Fibroblast of lung (primary cell): ENCODE measurements at regions not wholly inside any gene's neighbourhood (a gene's known extent, or its start where the extent isn't known, plus 50 kb on each side); places are given as distances from the start of the nearest gene placed in this dataset.

Source experiments
- DNase-seq, 2 donors: peaks; one replicate each; pipeline versions ENCODE4 v3.0.0 to v3.0.0-alpha.2; 2010; ENCODE audit warnings: low read depth in 2 of 2
- H2AFZ ChIP-seq: 2 replicates; pipeline ENCODE4 v1.5.1; 2012; ENCODE audit warnings: low read length, control low read depth, inconsistent platforms
- H3K27ac ChIP-seq: 2 replicates; pipeline ENCODE4 v1.5.1; 2011; ENCODE audit warnings: low read length, control low read depth; ENCODE audit not compliant: insufficient read depth
- H3K27me3 ChIP-seq: 2 replicates; pipeline ENCODE4 v1.5.1; 2011; ENCODE audit warnings: mild to moderate bottlenecking, low read length; ENCODE audit not compliant: control insufficient read depth, insufficient read depth
- H3K36me3 ChIP-seq: 2 replicates; pipeline ENCODE4 v1.5.1; 2011; ENCODE audit warnings: low read length; ENCODE audit not compliant: control insufficient read depth, insufficient read depth
- H3K4me1 ChIP-seq: 2 replicates; pipeline ENCODE4 v1.5.1; 2011; ENCODE audit warnings: low read length; ENCODE audit not compliant: control insufficient read depth, insufficient read depth; ENCODE audit errors: extremely low read depth
- H3K4me2 ChIP-seq: 2 replicates; pipeline ENCODE4 v1.5.1; 2011; ENCODE audit warnings: low read length, control low read depth; ENCODE audit not compliant: insufficient read depth; ENCODE audit errors: extremely low read depth
- H3K4me3 ChIP-seq, 4 experiments: fragments of 200-600 bp in 1 of 4; sonication (generic) in 1 of 4; replicated peaks in 1 of 4; 2 replicates each; pipeline ENCODE4 v1.5.1; 2011 to 2016; ENCODE audit warnings: low read length in 4 of 4, low read depth in 3 of 4, mild to moderate bottlenecking in 3 of 4, control low read depth in 2 of 4, inconsistent platforms in 1 of 4, mixed read lengths in 1 of 4; ENCODE audit not compliant: insufficient read depth in 1 of 4; ENCODE audit errors: control extremely low read depth in 1 of 4
- H3K79me2 ChIP-seq: 2 replicates; pipeline ENCODE4 v1.5.1; 2012; ENCODE audit warnings: mild to moderate bottlenecking, low read length, inconsistent platforms; ENCODE audit not compliant: control insufficient read depth, insufficient read depth
- H3K9ac ChIP-seq: 2 replicates; pipeline ENCODE4 v1.5.1; 2011; ENCODE audit warnings: mild to moderate bottlenecking, low read length, control low read depth; ENCODE audit not compliant: insufficient read depth
- H3K9me3 ChIP-seq: 2 replicates; pipeline ENCODE4 v1.5.1; 2012; ENCODE audit warnings: low read depth, low read length; ENCODE audit not compliant: control insufficient read depth, insufficient read depth
- H4K20me1 ChIP-seq: 2 replicates; pipeline ENCODE4 v1.5.1; 2011; ENCODE audit warnings: low read length; ENCODE audit not compliant: control insufficient read depth, insufficient read depth; ENCODE audit errors: extremely low read depth
- EZH2 ChIP-seq: IDR thresholded peaks from 2 replicates; pipeline ENCODE4 v1.5.1; 2012; ENCODE audit warnings: low read length, control low read depth, mild to moderate bottlenecking; ENCODE audit errors: missing control alignments
- TF ChIP-seq, protein P1 (sequence below), 2 donors: IDR thresholded peaks in 1 of 2; conservative IDR thresholded peaks in 1 of 2; 1 replicate in 1 of 2; 2 replicates in 1 of 2; pipeline ENCODE4 v1.5.1; 2011 to 2012; ENCODE audit warnings: low read length in 2 of 2, control low read depth in 1 of 2, inconsistent platforms in 1 of 2, low read depth in 1 of 2, mild to moderate bottlenecking in 1 of 2

DNA sequence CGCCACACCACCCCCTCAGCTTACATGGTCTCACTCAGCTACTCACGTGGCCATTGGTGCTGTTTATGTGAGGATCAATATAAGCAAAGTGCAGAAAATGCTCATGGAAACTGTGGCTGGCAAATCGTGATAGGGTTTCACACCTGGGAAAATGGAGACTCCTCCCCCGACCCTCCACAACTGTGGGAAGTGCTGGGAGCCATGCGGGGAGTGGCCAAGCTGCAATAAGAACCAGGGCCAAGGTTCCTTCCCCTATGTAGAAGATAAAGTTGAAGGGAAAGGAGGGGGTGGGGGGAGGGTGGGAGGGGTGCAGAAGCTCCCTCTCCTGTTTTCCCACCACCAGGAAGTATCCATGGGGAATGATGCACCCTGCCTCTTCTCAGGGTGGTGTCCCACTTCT is 145.5 kb upstream of the MAMLD1 start:
- TF ChIP-seq, protein P1, sequence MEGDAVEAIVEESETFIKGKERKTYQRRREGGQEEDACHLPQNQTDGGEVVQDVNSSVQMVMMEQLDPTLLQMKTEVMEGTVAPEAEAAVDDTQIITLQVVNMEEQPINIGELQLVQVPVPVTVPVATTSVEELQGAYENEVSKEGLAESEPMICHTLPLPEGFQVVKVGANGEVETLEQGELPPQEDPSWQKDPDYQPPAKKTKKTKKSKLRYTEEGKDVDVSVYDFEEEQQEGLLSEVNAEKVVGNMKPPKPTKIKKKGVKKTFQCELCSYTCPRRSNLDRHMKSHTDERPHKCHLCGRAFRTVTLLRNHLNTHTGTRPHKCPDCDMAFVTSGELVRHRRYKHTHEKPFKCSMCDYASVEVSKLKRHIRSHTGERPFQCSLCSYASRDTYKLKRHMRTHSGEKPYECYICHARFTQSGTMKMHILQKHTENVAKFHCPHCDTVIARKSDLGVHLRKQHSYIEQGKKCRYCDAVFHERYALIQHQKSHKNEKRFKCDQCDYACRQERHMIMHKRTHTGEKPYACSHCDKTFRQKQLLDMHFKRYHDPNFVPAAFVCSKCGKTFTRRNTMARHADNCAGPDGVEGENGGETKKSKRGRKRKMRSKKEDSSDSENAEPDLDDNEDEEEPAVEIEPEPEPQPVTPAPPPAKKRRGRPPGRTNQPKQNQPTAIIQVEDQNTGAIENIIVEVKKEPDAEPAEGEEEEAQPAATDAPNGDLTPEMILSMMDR (conservative IDR thresholded peaks at IDR 0.05 in 1 of 2, IDR thresholded peaks at IDR 0.05 in 1 of 2; ENCODE audit: low read depth in 1 of 2, low read length in 2 of 2): no peak
- TF ChIP-seq EZH2: no peak
- Histone ChIP-seq H3K36me3 (no peaks in the 10 kb centered on the region), H4K20me1 (no peaks in the 10 kb centered on the region), H3K9me3 (no peaks in the 10 kb centered on the region), H3K27me3 (no peaks in the 10 kb centered on the region), H2AFZ (no peak overlapping the region), H3K4me1 (no peaks in the 10 kb centered on the region), H3K4me3 (no peak overlapping the region), H3K4me2 (no peak overlapping the region), H3K79me2 (no peaks in the 10 kb centered on the region), H3K27ac (no peak overlapping the region), H3K9ac (no peak overlapping the region)
- no peak for DNase-seq

- Histone ChIP-seq H4K20me1 (no peaks in the 10 kb centered on the region), H3K36me3 (no peaks in the 10 kb centered on the region), H3K4me2 (no peak overlapping the region), H3K27me3 (no peaks in the 10 kb centered on the region), H3K9ac (no peak overlapping the region), H2AFZ (no peak overlapping the region), H3K79me2 (no peaks in the 10 kb centered on the region), H3K27ac (no peak overlapping the region), H3K4me1 (no peaks in the 10 kb centered on the region), H3K4me3 (no peak overlapping the region), H3K9me3 (no peaks in the 10 kb centered on the region)
- DNase-seq: peak; percentile 45 to 51
- TF ChIP-seq, protein P1 (conservative IDR thresholded peaks at IDR 0.05 in 1 of 2, IDR thresholded peaks at IDR 0.05 in 1 of 2; ENCODE audit: low read depth in 1 of 2, low read length in 2 of 2): no peak
- TF ChIP-seq EZH2: no peak
Measured at GRCh38 chrX:150219374-150220185, 143.5 kb upstream of the MAMLD1 start.

DNA sequence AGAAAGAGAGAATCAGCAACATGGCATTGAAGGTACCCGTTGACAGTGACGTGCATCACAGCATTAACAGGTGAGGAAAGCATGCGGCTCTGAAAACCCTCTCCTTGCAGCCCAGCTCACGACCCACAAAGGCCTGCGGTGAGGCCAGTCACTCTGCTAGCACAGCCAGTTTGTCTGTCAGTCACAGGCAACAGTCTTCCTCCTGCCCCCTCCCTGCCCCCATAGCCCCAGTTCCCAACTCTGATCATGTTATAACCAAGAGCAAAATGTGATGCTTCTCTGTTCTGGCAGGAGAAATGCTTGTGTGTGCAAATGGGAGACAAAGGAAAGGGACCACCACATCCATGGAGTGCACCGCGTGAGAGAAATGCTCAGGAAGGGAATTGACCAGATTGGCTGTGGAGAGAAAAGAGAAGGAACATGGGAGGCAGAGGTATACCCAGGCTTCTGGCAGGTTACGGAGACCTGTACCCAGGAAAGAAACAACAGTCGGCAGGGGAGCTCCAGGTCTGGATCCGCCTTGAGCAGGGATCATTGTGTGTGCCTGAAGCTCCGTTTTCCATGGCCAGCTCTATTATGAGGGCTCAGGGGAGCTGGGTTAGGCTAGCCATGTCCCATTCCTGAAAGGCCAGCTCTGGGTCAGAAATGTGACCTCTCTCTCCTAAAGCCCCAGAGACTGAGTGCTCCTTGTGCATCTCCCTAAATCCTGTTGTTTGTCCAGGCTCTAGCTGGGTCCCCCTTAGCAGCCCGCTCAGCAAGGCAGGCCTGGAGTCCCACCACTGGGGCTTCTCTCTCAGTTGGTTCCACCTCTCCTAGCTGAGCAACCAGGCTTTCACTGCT is 139.7 kb upstream of the MAMLD1 start:
- TF ChIP-seq, protein P1 (conservative IDR thresholded peaks at IDR 0.05 in 1 of 2, IDR thresholded peaks at IDR 0.05 in 1 of 2; ENCODE audit: low read depth in 1 of 2, low read length in 2 of 2): no peak
- TF ChIP-seq EZH2: no peak
- no peaks in the 10 kb centered on the region for H3K36me3 ChIP-seq
- no peak overlapping the region for H3K4me2 ChIP-seq
- no peaks in the 10 kb centered on the region for H3K27me3 ChIP-seq
- H3K4me1 ChIP-seq: no peaks in the 10 kb centered on the region
- H3K9ac ChIP-seq: no peak overlapping the region
- no peaks in the 10 kb centered on the region for H3K79me2 ChIP-seq
- no peaks in the 10 kb centered on the region for H3K9me3 ChIP-seq
- H4K20me1 ChIP-seq: no peaks in the 10 kb centered on the region
- no peak overlapping the region for H3K4me3 ChIP-seq
- no peak overlapping the region for H2AFZ ChIP-seq
- H3K27ac ChIP-seq: no peak overlapping the region
- DNase-seq: no peak
